Motor neuron (in vitro differentiated cells): ENCODE measurements at regions not wholly inside any gene's neighbourhood (a gene's known extent, or its start where the extent isn't known, plus 50 kb on each side); places are given as distances from the start of the nearest gene placed in this dataset.
A peak's percentile ranks its signal among the peaks of the same experiment; 100 is the strongest.

Experiments
- ATAC-seq, 8 experiments: fragments of 200-7000 bp; cut with Tn5 transposase; replicated peaks in 6 of 8; 2 replicates each; pipeline ENCODE4 v1.8.0; 2021; ENCODE audit warnings: mild to moderate bottlenecking in 8 of 8, moderate library complexity in 8 of 8
- H3K27ac ChIP-seq, 2 donors: fragments of 250-450 bp; sonication (Bioruptor Pico); 2 replicates each; pipeline ENCODE4 v1.9.0; 2021; ENCODE audit warnings: antibody characterized with exemption in 2 of 2, mild to moderate bottlenecking in 2 of 2, moderate library complexity in 1 of 2
- H3K4me1 ChIP-seq, 2 donors: fragments of 250-450 bp; sonication (Bioruptor Pico); replicated peaks in 1 of 2; 2 replicates each; pipeline ENCODE4 v1.6.1; 2021; ENCODE audit warnings: antibody characterized with exemption in 2 of 2, mild to moderate bottlenecking in 2 of 2, moderate library complexity in 1 of 2
- H3K4me3 ChIP-seq, 5 donors: fragments of 250-450 bp; sonication (Bioruptor Pico); 2 replicates each; pipeline ENCODE4 v1.9.0; 2021; ENCODE audit warnings: antibody characterized with exemption in 5 of 5, mild to moderate bottlenecking in 5 of 5, moderate library complexity in 4 of 5
- WGBS, 10 experiments: fragments of 450-650 bp; shearing (Covaris generic); methylation state at CpG; one replicate each; pipeline ENCODE4 v1.0.0; 2022; 5-methylcytosine and 5-hydroxymethylcytosine counted together
- in situ Hi-C, 9 experiments: fragments of 400-800 bp; cut with MboI; loops; one replicate each; pipeline ENCODE4 v1.15.0; 2021; ENCODE audit warnings: low sequenced_read_pairs in 9 of 9, low pct_unique_long_range_greater_than_20kb in 2 of 9; ENCODE audit not compliant: unreplicated experiment in 9 of 9

GRCh38 chr12:108029051-108029835 lies 99.8 kb upstream of the WSCD2 start:
- Histone ChIP-seq H3K4me3 (no peak overlapping the region), H3K4me1 (peaks cover 10 to 17% of the 10 kb centered on the region in 2 donors), H3K27ac (no peak overlapping the region)
- peak in 4 of 8 experiments; percentile 52 to 67 (median 60) for ATAC-seq
- 0 to 71% (median 27%) methylated on average over 1 to 10 of the region's 12 CpGs; no CpG with 5 or more reads in 1 of the 10 experiments for WGBS, 10 experiments
- in situ Hi-C loops = no loop called here

GRCh38 chr12:108033090-108033489 lies 96.0 kb upstream of the WSCD2 start:
- ATAC-seq = no peak
- in situ Hi-C loops = no loop called here
- H3K27ac ChIP-seq = peak overlapping the region in 1 of 2 donors; percentile 26
- 0 to 100% (median 0%) methylated on average over 1 to 2 of the region's 2 CpGs; no CpG with 5 or more reads in 5 of the 10 experiments for WGBS, 10 experiments
- H3K4me3 ChIP-seq = no peak overlapping the region
- H3K4me1 ChIP-seq = peaks cover 10 to 17% of the 10 kb centered on the region in 2 donors

- in situ Hi-C loops = no loop called here
- H3K4me3 ChIP-seq = no peak overlapping the region
- H3K4me1 ChIP-seq = peaks cover 7% of the 10 kb centered on the region in 2 donors
- WGBS, 10 experiments = 0 to 100% (median 60%) methylated on average over 1 of the region's 1 CpG; no CpG with 5 or more reads in 5 of the 10 experiments
- no peak for ATAC-seq
- H3K27ac ChIP-seq = no peak overlapping the region
Observed at GRCh38 chr12:108035372-108035771, 93.7 kb upstream of the WSCD2 start.

GRCh38 chr12:108037960-108038359 lies 91.1 kb upstream of the WSCD2 start:
- no peak for ATAC-seq
- in situ Hi-C loops = no loop called here
- Histone ChIP-seq H3K4me1 (peaks cover 5 to 7% of the 10 kb centered on the region in 2 donors), H3K27ac (no peak overlapping the region), H3K4me3 (no peak overlapping the region)
- 30 to 100% (median 93%) methylated on average over 1 to 4 of the region's 5 CpGs; no CpG with 5 or more reads in 3 of the 10 experiments for WGBS, 10 experiments

GRCh38 chr12:108039794-108040193 lies 89.3 kb upstream of the WSCD2 start:
- in situ Hi-C loops = no loop called here
- Histone ChIP-seq H3K4me3 (no peak overlapping the region), H3K4me1 (peaks cover 5 to 11% of the 10 kb centered on the region in 2 donors), H3K27ac (no peak overlapping the region)
- no peak for ATAC-seq
- WGBS, 10 experiments = 33 to 89% (median 39%) methylated on average over 3 to 4 of the region's 4 CpGs; no CpG with 5 or more reads in 5 of the 10 experiments

- peak in 5 of 8 experiments; percentile 53 to 93 (median 87) for ATAC-seq
- no peak overlapping the region for H3K4me3 ChIP-seq
- peaks cover 5 to 11% of the 10 kb centered on the region in 2 donors for H3K4me1 ChIP-seq
- in situ Hi-C loops = no loop called here
- no peak overlapping the region for H3K27ac ChIP-seq
- 0 to 100% (median 61%) methylated on average over 1 to 2 of the region's 2 CpGs; no CpG with 5 or more reads in 2 of the 10 experiments for WGBS, 10 experiments
Observed at GRCh38 chr12:108040947-108041346, 88.1 kb upstream of the WSCD2 start.

GRCh38 chr12:108043286-108043685 lies 85.8 kb upstream of the WSCD2 start:
- no peak for ATAC-seq
- in situ Hi-C loops = no loop called here
- WGBS, 10 experiments = 0 to 75% (median 34%) methylated on average over 1 to 3 of the region's 3 CpGs
- Histone ChIP-seq H3K4me3 (no peak overlapping the region), H3K4me1 (peaks cover 5 to 20% of the 10 kb centered on the region in 2 donors), H3K27ac (no peak overlapping the region)

GRCh38 chr12:108043750-108044533 lies 85.1 kb upstream of the WSCD2 start:
- Histone ChIP-seq H3K4me1 (peaks cover 5 to 20% of the 10 kb centered on the region in 2 donors), H3K27ac (no peak overlapping the region), H3K4me3 (no peak overlapping the region)
- ATAC-seq = peak in 5 of 8 experiments; percentile 54 to 82 (median 64)
- 0 to 97% (median 50%) methylated on average over 1 to 7 of the region's 7 CpGs; no CpG with 5 or more reads in 1 of the 10 experiments for WGBS, 10 experiments
- in situ Hi-C loops = no loop called here

- Histone ChIP-seq H3K4me3 (no peak overlapping the region), H3K4me1 (peaks cover 14 to 30% of the 10 kb centered on the region in 2 donors), H3K27ac (no peak overlapping the region)
- WGBS, 10 experiments = 0 to 93% (median 70%) methylated on average over 1 to 9 of the region's 10 CpGs; no CpG with 5 or more reads in 4 of the 10 experiments
- in situ Hi-C loops = no loop called here
- peak in 1 of 8 experiments; percentile 44 for ATAC-seq
Observed at GRCh38 chr12:108046135-108046534, 83.0 kb upstream of the WSCD2 start.

GRCh38 chr12:108046650-108047049 lies 82.4 kb upstream of the WSCD2 start:
- ATAC-seq = peak in 5 of 8 experiments; percentile 33 to 71 (median 59)
- 0 to 93% (median 84%) methylated on average over 3 to 9 of the region's 12 CpGs; no CpG with 5 or more reads in 4 of the 10 experiments for WGBS, 10 experiments
- peaks cover 16 to 32% of the 10 kb centered on the region in 2 donors for H3K4me1 ChIP-seq
- no peak overlapping the region for H3K4me3 ChIP-seq
- H3K27ac ChIP-seq = no peak overlapping the region
- in situ Hi-C loops = no loop called here

- 0 to 78% (median 37%) methylated on average over 1 to 5 of the region's 5 CpGs; no CpG with 5 or more reads in 2 of the 10 experiments for WGBS, 10 experiments
- H3K4me1 ChIP-seq = peaks cover 16 to 32% of the 10 kb centered on the region in 2 donors
- no peak overlapping the region for H3K27ac ChIP-seq
- ATAC-seq = peak in 6 of 8 experiments; percentile 28 to 79 (median 56)
- in situ Hi-C loops = no loop called here
- H3K4me3 ChIP-seq = no peak overlapping the region
Observed at GRCh38 chr12:108047071-108047550, 82.0 kb upstream of the WSCD2 start.

GRCh38 chr12:108048686-108049085 lies 80.4 kb upstream of the WSCD2 start:
- H3K4me3 ChIP-seq = no peak overlapping the region
- H3K27ac ChIP-seq = no peak overlapping the region
- H3K4me1 ChIP-seq = peaks cover 14 to 24% of the 10 kb centered on the region in 2 donors
- 0 to 82% (median 44%) methylated on average over 1 to 5 of the region's 5 CpGs; no CpG with 5 or more reads in 2 of the 10 experiments for WGBS, 10 experiments
- ATAC-seq = no peak
- in situ Hi-C loops = no loop called here

- in situ Hi-C loops = no loop called here
- Histone ChIP-seq H3K4me3 (no peak overlapping the region), H3K27ac (peak overlapping the region; percentile 7 to 54), H3K4me1 (peaks cover 11 to 21% of the 10 kb centered on the region in 2 donors)
- WGBS, 10 experiments = 17 to 83% (median 42%) methylated on average over 1 to 5 of the region's 5 CpGs; no CpG with 5 or more reads in 2 of the 10 experiments
- peak in 4 of 8 experiments; percentile 24 to 56 (median 35) for ATAC-seq
Observed at GRCh38 chr12:108050696-108051095, 78.4 kb upstream of the WSCD2 start.
